HepG2 (cell line): ENCODE measurements at regions not wholly inside any gene's neighbourhood (a gene's known extent, or its start where the extent isn't known, plus 50 kb on each side); places are given as distances from the start of the nearest gene placed in this dataset.

Experiments
- CTCF ChIP-seq: sonication (generic); formaldehyde crosslinking; IDR thresholded peaks from 2 replicates; pipeline ENCODE4 v1.5.0; 2020; ENCODE audit warnings: mild to moderate bottlenecking, missing genetic modification reagents, moderate library complexity
- FOXM1 ChIP-seq: sonication (generic); formaldehyde crosslinking; IDR thresholded peaks from 2 replicates; pipeline ENCODE4 v1.5.0; 2020; ENCODE audit warnings: missing genetic modification reagents
- HNF4A ChIP-seq: sonication (generic); formaldehyde crosslinking; IDR thresholded peaks from 2 replicates; pipeline ENCODE4 v1.4.0; 2020; ENCODE audit warnings: missing genetic modification reagents
- HNRNPLL ChIP-seq: fragments of 200-400 bp; formaldehyde crosslinking; IDR thresholded peaks from 2 replicates; pipeline ENCODE4 v1.6.1; 2017; ENCODE audit warnings: mild to moderate bottlenecking, low read depth, low read length; ENCODE audit not compliant: poor library complexity, severe bottlenecking
- POGK ChIP-seq: sonication (generic); formaldehyde crosslinking; conservative IDR thresholded peaks from 2 replicates; pipeline ENCODE4 v1.8.0; 2022; ENCODE audit warnings: mild to moderate bottlenecking, moderate library complexity, missing genetic modification reagents
- YY1 ChIP-seq: IDR thresholded peaks from 2 replicates; pipeline ENCODE4 v1.6.1; 2011; ENCODE audit warnings: low read length, low read depth, moderate library complexity, mild to moderate bottlenecking; ENCODE audit not compliant: insufficient read depth, insufficient replicate concordance
- ZBTB2 ChIP-seq: sonication (generic); formaldehyde crosslinking; IDR thresholded peaks from 2 replicates; pipeline ENCODE4 v1.8.0; 2022; ENCODE audit warnings: low read depth, missing genetic modification reagents
- ZBTB20 ChIP-seq: sonication (generic); formaldehyde crosslinking; IDR thresholded peaks from 2 replicates; pipeline ENCODE4 v1.8.1; 2023; ENCODE audit warnings: missing genetic modification reagents, low read depth, mild to moderate bottlenecking, borderline replicate concordance
- ZFY ChIP-seq: sonication (generic); formaldehyde crosslinking; IDR thresholded peaks from 2 replicates; pipeline ENCODE4 v1.4.0; 2020; ENCODE audit warnings: missing genetic modification reagents
- ZNF567 ChIP-seq: sonication (generic); formaldehyde crosslinking; IDR thresholded peaks from 2 replicates; pipeline ENCODE4 v1.8.1; 2023; ENCODE audit warnings: mild to moderate bottlenecking, missing genetic modification reagents, borderline replicate concordance

GRCh38 chr13:83088858-83089257 is 793.4 kb downstream of the SLITRK1 start:
- TF ChIP-seq CTCF (CRISPR knock-in tag) (no peak), FOXM1 (CRISPR knock-in tag) (no peak), ZBTB2 (CRISPR knock-in tag) (no peak), ZNF567 (no peak), POGK (CRISPR knock-in tag) (no peak), ZFY (CRISPR knock-in tag) (no peak), HNRNPLL (no peak), HNF4A (CRISPR knock-in tag) (no peak), YY1 (no peak), ZBTB20 (CRISPR knock-in tag) (no peak)
